Skeletal muscle satellite cell (primary cell): ENCODE measurements at regions not wholly inside any gene's neighbourhood (a gene's known extent, or its start where the extent isn't known, plus 50 kb on each side); places are given as distances from the start of the nearest gene placed in this dataset.

Experiments used
- H3K27me3 ChIP-seq: 2 replicates; pipeline ENCODE4 v1.7.0; 2013; ENCODE audit warnings: low read length; ENCODE audit not compliant: control insufficient read depth, insufficient read depth
- H3K36me3 ChIP-seq: 2 replicates; pipeline ENCODE4 v1.7.0; 2013; ENCODE audit warnings: mild to moderate bottlenecking, control low read depth, low read length; ENCODE audit not compliant: insufficient read depth
- H3K4me1 ChIP-seq: 2 replicates; pipeline ENCODE4 v1.7.0; 2013; ENCODE audit warnings: low read length; ENCODE audit not compliant: control insufficient read depth, insufficient read depth
- H3K4me2 ChIP-seq: 2 replicates; pipeline ENCODE4 v1.7.0; 2013; ENCODE audit warnings: mild to moderate bottlenecking, low read length
- H3K4me3 ChIP-seq: 2 replicates; pipeline ENCODE4 v1.7.0; 2013; ENCODE audit warnings: low read length
- H3K9ac ChIP-seq: 2 replicates; pipeline ENCODE4 v1.7.0; 2013; ENCODE audit warnings: mild to moderate bottlenecking, low read depth, low read length, moderate library complexity
- H3K9me3 ChIP-seq: replicated peaks from 2 replicates; pipeline ENCODE4 v1.7.0; 2013; ENCODE audit warnings: mild to moderate bottlenecking, control low read depth, low read length

DNA sequence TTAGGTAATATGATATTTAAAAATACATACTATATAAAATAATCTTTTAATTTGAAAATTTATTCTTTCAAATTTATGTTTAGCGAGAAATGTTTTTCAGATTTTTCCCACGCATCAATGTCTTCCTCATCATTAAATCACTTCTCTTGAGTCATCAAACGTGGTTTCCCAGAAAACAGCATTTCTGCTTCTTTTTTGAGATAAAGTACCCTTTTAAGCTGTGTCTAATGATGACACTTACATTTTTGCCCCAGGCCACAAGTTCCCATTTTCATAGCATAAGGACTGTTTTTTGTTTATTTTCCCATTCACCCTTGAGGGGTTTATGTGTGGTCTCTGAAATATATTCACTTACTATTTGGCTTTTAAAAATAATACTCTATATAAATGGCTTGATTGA is 139.0 kb upstream of the HS3ST3A1 start:
- H3K4me2 ChIP-seq: no peak overlapping the region
- H3K4me3 ChIP-seq: no peak overlapping the region
- H3K27me3 ChIP-seq: no peaks in the 10 kb centered on the region
- no peak overlapping the region for H3K9ac ChIP-seq
- H3K36me3 ChIP-seq: no peaks in the 10 kb centered on the region
- H3K4me1 ChIP-seq: peaks cover 5% of the 10 kb centered on the region
- H3K9me3 ChIP-seq: no peaks in the 10 kb centered on the region

DNA sequence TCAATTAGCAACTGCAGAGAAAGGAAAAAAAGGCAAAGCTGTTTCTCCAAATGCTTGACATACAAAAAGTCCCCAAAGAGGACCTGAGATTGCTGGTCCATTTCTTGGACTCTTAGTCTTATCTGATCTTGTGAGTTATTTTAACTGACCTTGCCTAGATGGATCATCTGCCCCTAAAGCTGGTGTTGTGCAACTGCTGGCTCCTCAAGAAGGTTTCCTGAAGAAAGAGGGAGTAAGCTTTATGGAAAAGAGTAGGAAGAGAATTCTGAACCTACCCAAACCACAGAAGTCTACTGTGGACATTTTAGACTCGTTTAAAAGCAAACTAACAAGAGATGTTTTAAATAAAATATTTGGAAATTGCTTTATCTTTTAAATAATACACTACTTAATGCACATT is 140.0 kb upstream of the HS3ST3A1 start:
- H3K4me1 ChIP-seq: peaks cover 2% of the 10 kb centered on the region
- no peak overlapping the region for H3K4me2 ChIP-seq

DNA sequence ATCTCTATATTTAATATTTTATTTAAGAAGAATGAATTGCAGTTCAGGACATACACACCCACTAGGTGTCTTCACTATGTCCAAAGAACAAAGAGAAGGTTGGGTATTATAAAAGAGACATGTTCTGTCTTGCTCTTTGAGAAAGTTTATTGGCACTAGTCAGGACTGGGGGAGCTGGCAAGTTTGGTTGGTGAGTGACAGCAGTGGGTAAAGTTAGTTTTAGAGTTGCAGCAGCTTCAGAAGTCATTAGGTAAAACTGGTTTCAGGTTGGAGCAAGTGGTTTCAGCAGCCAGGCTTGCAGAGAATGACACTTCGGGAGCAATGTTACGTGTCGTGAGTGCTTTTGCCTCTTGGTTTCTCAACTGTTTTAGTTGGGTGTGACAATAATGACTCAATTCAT is 142.2 kb upstream of the HS3ST3A1 start:
- no peak overlapping the region for H3K4me3 ChIP-seq
- no peaks in the 10 kb centered on the region for H3K4me1 ChIP-seq
- H3K27me3 ChIP-seq: no peaks in the 10 kb centered on the region
- H3K36me3 ChIP-seq: no peaks in the 10 kb centered on the region
- no peak overlapping the region for H3K9ac ChIP-seq
- H3K9me3 ChIP-seq: no peaks in the 10 kb centered on the region
- H3K4me2 ChIP-seq: no peak overlapping the region

More for the DNA sequence above, 140.0 kb upstream of the HS3ST3A1 start:
- Histone ChIP-seq H3K9me3 (no peaks in the 10 kb centered on the region), H3K9ac (no peak overlapping the region), H3K36me3 (no peaks in the 10 kb centered on the region), H3K27me3 (no peaks in the 10 kb centered on the region), H3K4me3 (no peak overlapping the region)

DNA sequence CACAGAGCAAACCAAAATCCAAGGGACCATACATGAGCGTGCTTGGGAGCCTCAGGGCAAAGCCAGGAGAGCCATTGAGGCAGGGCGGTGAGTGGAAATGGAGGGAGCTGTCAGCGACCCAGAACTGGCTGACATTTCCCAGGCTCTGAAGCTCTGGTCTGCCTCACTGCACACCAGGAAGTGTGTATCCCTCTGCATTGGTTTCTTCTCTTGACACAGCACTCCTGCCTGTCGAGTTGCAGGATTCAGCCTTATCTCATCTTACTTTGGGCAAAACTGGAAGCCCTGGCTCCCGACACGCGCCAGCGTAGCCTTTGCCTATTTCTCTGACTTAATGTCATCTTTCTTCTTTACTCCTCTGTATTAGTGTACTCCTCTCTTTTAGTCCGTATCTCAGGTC is 144.7 kb upstream of the HS3ST3A1 start:
- Histone ChIP-seq H3K27me3 (no peaks in the 10 kb centered on the region), H3K36me3 (no peaks in the 10 kb centered on the region), H3K4me2 (no peak overlapping the region), H3K4me1 (no peaks in the 10 kb centered on the region), H3K4me3 (no peak overlapping the region), H3K9ac (no peak overlapping the region), H3K9me3 (no peaks in the 10 kb centered on the region)

DNA sequence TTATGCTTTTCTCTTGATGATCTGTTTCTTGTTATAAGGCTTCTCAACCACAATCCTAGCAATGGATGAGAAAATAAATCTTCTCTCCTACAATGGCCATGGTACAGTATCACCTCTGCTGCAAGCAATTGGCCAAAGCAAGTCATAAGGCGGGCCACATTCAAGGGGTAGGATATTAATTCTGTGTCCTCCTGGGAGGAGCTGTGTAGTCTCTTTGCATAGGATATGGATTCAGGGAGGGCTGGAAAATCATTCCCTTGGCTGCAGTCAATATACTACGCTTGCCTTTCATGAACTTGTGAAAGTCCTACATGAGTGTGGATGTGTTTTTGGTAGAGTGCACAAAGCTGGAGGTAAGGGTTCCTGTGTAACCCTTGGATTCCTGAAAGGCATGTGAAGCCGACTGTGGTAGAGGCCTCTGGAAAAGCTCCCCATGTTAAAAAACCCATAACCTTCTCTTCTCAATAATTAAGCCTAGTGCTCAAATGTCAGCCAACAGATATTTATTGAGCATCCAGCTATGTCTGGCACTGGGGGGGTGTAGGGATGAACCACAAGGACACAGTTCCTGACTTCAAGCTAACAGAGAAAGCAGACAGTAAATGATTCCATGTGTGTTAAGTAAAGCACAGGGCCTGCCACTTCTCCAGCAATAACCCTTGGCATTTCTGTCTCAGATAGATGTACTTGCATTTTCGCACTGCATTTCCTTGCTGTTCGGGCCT is 147.6 kb upstream of the HS3ST3A1 start:
- Histone ChIP-seq H3K27me3 (no peaks in the 10 kb centered on the region), H3K9ac (no peak overlapping the region)

DNA sequence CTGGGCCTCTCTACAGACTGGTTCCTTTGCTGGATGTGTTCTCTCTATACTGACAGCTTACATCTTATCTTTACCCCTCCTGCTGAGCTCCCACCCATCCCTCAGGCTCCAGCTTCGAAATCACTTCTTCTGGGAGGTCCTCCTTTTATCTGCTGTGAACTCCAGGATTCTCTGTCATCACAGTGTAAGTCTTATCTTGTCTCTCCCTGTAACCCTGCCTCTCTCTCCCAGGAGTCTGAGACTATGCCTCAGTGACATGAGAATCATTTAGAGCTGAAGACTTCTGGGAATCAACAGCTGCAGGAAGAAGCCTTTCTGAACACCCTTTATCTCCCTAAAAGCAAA is 148.1 kb upstream of the HS3ST3A1 start:
- Histone ChIP-seq H3K4me3 (no peak overlapping the region), H3K27me3 (no peaks in the 10 kb centered on the region), H3K4me1 (no peaks in the 10 kb centered on the region), H3K36me3 (no peaks in the 10 kb centered on the region), H3K4me2 (no peak overlapping the region), H3K9me3 (no peaks in the 10 kb centered on the region), H3K9ac (no peak overlapping the region)

More for the DNA sequence above, 147.6 kb upstream of the HS3ST3A1 start:
- no peak overlapping the region for H3K4me2 ChIP-seq
- H3K9me3 ChIP-seq: no peaks in the 10 kb centered on the region
- H3K4me1 ChIP-seq: no peaks in the 10 kb centered on the region
- H3K36me3 ChIP-seq: no peaks in the 10 kb centered on the region
- no peak overlapping the region for H3K4me3 ChIP-seq

DNA sequence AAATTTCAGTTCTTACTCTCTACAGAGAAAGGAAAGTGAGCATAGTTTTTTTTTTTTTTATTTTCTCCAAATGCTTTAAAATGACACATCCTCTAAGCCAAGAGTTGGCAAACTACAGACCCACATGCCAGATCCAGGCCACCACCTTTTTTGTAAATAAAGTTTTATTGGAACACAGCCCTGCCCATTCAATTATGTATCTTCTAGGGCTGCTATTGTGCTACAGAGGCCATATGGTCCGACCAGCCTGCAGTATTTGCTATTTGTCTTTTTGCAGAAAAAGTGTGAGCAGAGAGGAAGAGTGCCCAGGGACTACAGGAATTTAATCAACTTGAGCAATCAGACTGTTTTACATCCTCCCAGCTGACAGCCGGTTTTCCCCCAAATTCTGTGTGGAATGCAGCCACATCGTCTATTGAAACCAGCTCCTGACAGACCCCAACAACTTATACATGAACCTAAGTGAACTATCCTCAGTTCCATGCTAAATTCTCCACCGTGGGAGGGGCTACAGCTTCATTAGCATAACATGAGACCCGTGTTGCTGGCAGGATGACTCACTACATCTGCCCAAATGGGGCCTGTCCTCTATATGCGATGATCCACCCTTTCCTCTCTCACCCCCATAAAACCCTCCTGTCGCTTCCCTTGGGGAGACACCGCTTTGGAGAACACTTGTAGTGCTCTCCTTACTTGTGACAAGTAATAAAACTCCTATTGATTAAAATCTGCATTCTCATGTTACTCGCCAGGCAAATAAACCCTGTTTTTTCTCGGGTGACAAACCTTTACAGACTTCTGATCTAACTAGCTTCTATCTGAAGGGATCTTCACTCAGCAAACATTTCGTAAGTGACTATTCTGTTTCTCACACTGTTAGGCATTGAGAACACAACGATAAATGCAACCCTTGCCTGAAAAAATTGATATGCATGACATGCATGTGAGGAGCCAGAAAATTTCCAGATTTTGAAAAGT is 149.4 kb upstream of the HS3ST3A1 start:
- Histone ChIP-seq H3K4me1 (no peaks in the 10 kb centered on the region), H3K4me2 (peak overlapping the region; percentile 35), H3K36me3 (no peaks in the 10 kb centered on the region), H3K4me3 (no peak overlapping the region), H3K9me3 (no peaks in the 10 kb centered on the region), H3K27me3 (no peaks in the 10 kb centered on the region), H3K9ac (no peak overlapping the region)

DNA sequence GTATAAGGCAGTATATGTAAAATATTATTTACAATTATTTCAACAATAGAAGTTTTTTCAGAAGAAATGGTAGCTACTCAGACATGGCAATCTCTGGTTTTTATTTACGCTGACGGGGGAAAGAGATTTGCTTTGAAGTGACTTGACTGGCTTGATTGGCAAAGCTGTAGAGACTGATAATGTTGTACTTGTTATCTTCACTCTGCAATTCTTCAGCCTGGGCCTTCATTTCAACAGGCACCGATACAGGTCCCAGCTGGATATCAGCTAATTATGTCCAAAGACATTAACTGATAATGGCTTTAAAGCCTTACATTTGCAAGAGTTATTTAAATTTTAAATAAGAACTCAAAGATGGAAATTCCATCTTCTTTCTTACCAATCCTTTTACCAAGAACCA is 151.4 kb upstream of the HS3ST3A1 start:
- Histone ChIP-seq H3K9ac (no peak overlapping the region), H3K36me3 (no peaks in the 10 kb centered on the region), H3K4me1 (no peaks in the 10 kb centered on the region), H3K27me3 (no peaks in the 10 kb centered on the region), H3K4me2 (no peak overlapping the region), H3K4me3 (no peak overlapping the region), H3K9me3 (no peaks in the 10 kb centered on the region)

DNA sequence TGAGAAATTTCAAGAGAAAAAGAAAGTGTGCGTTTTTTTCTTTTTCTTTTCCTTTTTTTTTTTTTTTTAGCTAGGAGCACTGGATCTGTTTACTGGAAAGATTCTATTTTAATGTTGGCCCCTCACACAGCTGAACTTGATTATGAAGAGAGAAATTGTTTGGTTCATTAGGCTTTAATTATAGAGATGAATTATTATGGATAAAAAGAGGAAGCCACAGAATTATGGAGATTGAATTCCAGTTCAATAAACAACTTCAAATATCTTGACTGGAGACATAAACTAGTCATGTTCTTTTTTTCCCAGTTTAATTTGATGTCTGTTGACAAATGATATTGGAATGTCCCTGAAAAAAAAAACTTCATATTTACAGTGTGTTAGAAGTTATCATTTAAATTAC is 152.0 kb upstream of the HS3ST3A1 start:
- no peaks in the 10 kb centered on the region for H3K36me3 ChIP-seq
- H3K4me2 ChIP-seq: no peak overlapping the region
- no peaks in the 10 kb centered on the region for H3K9me3 ChIP-seq
- no peak overlapping the region for H3K9ac ChIP-seq
- H3K27me3 ChIP-seq: no peaks in the 10 kb centered on the region
- H3K4me3 ChIP-seq: no peak overlapping the region
- no peaks in the 10 kb centered on the region for H3K4me1 ChIP-seq

DNA sequence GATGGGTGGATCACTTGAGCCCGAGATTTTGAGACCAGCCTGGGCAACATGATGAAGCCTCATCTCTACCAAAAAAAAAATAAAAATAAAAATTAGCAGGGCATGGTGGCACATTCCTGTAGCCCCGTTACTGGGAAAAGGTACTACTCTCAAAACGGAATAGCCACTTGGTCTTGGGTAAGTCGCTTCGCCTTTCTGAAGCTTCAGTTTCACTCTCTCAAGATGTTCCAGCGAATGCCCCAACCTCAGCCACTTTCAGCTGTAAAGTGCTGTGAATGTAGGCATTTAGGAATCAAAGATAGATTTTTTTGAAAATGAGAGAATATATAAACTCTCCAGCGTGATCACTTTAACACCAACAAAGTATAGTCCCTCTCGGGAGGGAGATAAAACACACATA is 154.1 kb upstream of the HS3ST3A1 start:
- Histone ChIP-seq H3K4me3 (no peak overlapping the region), H3K4me1 (no peaks in the 10 kb centered on the region), H3K9me3 (no peaks in the 10 kb centered on the region), H3K4me2 (no peak overlapping the region), H3K9ac (no peak overlapping the region), H3K27me3 (no peaks in the 10 kb centered on the region), H3K36me3 (no peaks in the 10 kb centered on the region)

DNA sequence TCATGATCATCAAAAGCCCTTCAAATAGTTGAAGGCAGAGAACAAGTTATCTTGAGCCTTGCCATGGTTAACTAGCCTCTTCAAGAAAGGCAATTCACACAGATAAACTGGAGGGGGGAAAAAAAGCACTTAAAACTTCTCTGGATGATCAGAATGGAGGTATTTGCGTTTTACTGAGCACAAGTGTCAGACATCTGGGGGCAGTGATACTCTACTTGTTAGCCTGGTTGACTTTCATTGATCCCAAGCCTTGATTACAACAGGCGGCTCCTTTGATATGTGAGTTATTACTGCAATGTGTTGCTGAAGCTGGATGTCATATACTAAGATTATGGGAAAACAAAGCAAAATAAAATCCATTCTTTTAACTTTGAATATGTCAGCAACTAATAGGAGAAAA is 155.0 kb upstream of the HS3ST3A1 start:
- Histone ChIP-seq H3K36me3 (no peaks in the 10 kb centered on the region), H3K9me3 (no peaks in the 10 kb centered on the region)

More for the DNA sequence above, 155.0 kb upstream of the HS3ST3A1 start:
- H3K4me2 ChIP-seq: no peak overlapping the region
- no peaks in the 10 kb centered on the region for H3K27me3 ChIP-seq
- H3K4me1 ChIP-seq: no peaks in the 10 kb centered on the region
- H3K4me3 ChIP-seq: no peak overlapping the region
- no peak overlapping the region for H3K9ac ChIP-seq
